GM23338 (cell line): ENCODE measurements at regions not wholly inside any gene's neighbourhood (a gene's known extent, or its start where the extent isn't known, plus 50 kb on each side); places are given as distances from the start of the nearest gene placed in this dataset.

Experiments used
- CREB1 ChIP-seq: fragments of 250-450 bp; sonication (Bioruptor Pico); IDR thresholded peaks from 2 replicates; pipeline ENCODE4 v1.5.0; 2020; ENCODE audit warnings: low read depth, mild to moderate bottlenecking, moderate library complexity
- CTCF ChIP-seq, 2 experiments: fragments of 200-600 bp in 1 of 2; sonication (generic) in 1 of 2; conservative IDR thresholded peaks; 2 replicates each; pipeline versions ENCODE4 v1.5.1 to v1.6.1; 2016 to 2017; ENCODE audit warnings: antibody characterized with exemption in 2 of 2, low read depth in 2 of 2, mild to moderate bottlenecking in 2 of 2, moderate library complexity in 1 of 2
- EZH2 ChIP-seq: fragments of 200-600 bp; sonication (generic); IDR thresholded peaks from one replicate; pipeline ENCODE4 v1.8.0; 2017; ENCODE audit warnings: antibody characterized with exemption, mild to moderate bottlenecking, low read depth; ENCODE audit not compliant: unreplicated experiment
- JUNB ChIP-seq: IDR thresholded peaks from one replicate; pipeline ENCODE4 v1.6.1; 2016; ENCODE audit warnings: antibody characterized with exemption; ENCODE audit not compliant: unreplicated experiment
- REST ChIP-seq: IDR thresholded peaks from one replicate; pipeline ENCODE4 v1.6.1; 2018; ENCODE audit warnings: antibody characterized with exemption; ENCODE audit not compliant: unreplicated experiment
- ZNF331 ChIP-seq: fragments of 250-450 bp; sonication (Bioruptor Pico); IDR thresholded peaks from 2 replicates; pipeline ENCODE4 v1.5.0; 2020; ENCODE audit warnings: low read depth, mild to moderate bottlenecking, moderate library complexity
- ZNF462 ChIP-seq: fragments of 250-450 bp; sonication (Bioruptor Pico); IDR thresholded peaks from 2 replicates; pipeline ENCODE4 v1.5.0; 2020; ENCODE audit warnings: mild to moderate bottlenecking, moderate library complexity

GRCh38 chr1:102102276-102102780, 105.6 kb upstream of the OLFM3 start (continued):
- TF ChIP-seq ZNF462 (CRISPR knock-in tag) (no peak), EZH2 (no peak), CTCF (conservative IDR thresholded peaks at IDR 0.05; ENCODE audit: low read depth in 2 of 2) (no peak), JUNB (no peak), CREB1 (no peak), ZNF331 (CRISPR knock-in tag) (no peak), REST (no peak)
